Hepatocyte (in vitro differentiated cells): ENCODE measurements at regions not wholly inside any gene's neighbourhood (a gene's known extent, or its start where the extent isn't known, plus 50 kb on each side); places are given as distances from the start of the nearest gene placed in this dataset.

ENCODE experiments used
- DNase-seq: peaks from one replicate; pipeline ENCODE4 v3.0.0-alpha.2; 2016; ENCODE audit warnings: low spot score
- H2AFZ ChIP-seq: fragments of 200-600 bp; sonication (generic); 2 replicates; pipeline ENCODE4 v1.6.0; 2016; ENCODE audit warnings: antibody characterized with exemption, mild to moderate bottlenecking
- H3K27ac ChIP-seq: fragments of 200-600 bp; sonication (generic); 2 replicates; pipeline ENCODE4 v1.5.1; 2016; ENCODE audit warnings: mild to moderate bottlenecking
- H3K27me3 ChIP-seq: fragments of 200-600 bp; sonication (generic); 2 replicates; pipeline ENCODE4 v1.6.1; 2016
- H3K36me3 ChIP-seq: fragments of 200-600 bp; sonication (generic); replicated peaks from 2 replicates; pipeline ENCODE4 v1.5.1; 2016; ENCODE audit warnings: low read depth; ENCODE audit not compliant: insufficient read depth
- H3K4me1 ChIP-seq: fragments of 200-600 bp; sonication (generic); 2 replicates; pipeline ENCODE4 v1.5.1; 2016; ENCODE audit warnings: mild to moderate bottlenecking, moderate library complexity; ENCODE audit not compliant: insufficient read depth
- H3K4me2 ChIP-seq: fragments of 200-600 bp; sonication (generic); 2 replicates; pipeline ENCODE4 v1.6.0; 2016
- H3K4me3 ChIP-seq: fragments of 200-600 bp; sonication (generic); 2 replicates; pipeline ENCODE4 v1.5.1; 2016; ENCODE audit warnings: mild to moderate bottlenecking
- H3K79me2 ChIP-seq: fragments of 200-600 bp; sonication (generic); 2 replicates; pipeline ENCODE4 v1.6.0; 2017; ENCODE audit warnings: mild to moderate bottlenecking
- H3K9me2 ChIP-seq: fragments of 200-600 bp; sonication (generic); replicated peaks from 2 replicates; pipeline ENCODE4 v1.6.0; 2017; ENCODE audit warnings: mild to moderate bottlenecking; ENCODE audit not compliant: insufficient read depth
- H3K9me3 ChIP-seq: fragments of 200-600 bp; sonication (generic); 2 replicates; pipeline ENCODE4 v1.5.1; 2016; ENCODE audit warnings: low read depth, mild to moderate bottlenecking
- H4K20me1 ChIP-seq: fragments of 200-600 bp; sonication (generic); 2 replicates; pipeline ENCODE4 v1.6.0; 2016; ENCODE audit warnings: mild to moderate bottlenecking; ENCODE audit not compliant: insufficient read depth, poor library complexity, severe bottlenecking
- EZH2 ChIP-seq: fragments of 200-600 bp; sonication (generic); IDR thresholded peaks from 2 replicates; pipeline ENCODE4 v1.6.1; 2016; ENCODE audit warnings: antibody characterized with exemption, mild to moderate bottlenecking, borderline replicate concordance
- EZH2phosphoT487 ChIP-seq: fragments of 200-600 bp; sonication (generic); IDR thresholded peaks from one replicate; pipeline ENCODE4 v1.6.1; 2018; ENCODE audit warnings: antibody characterized with exemption, mild to moderate bottlenecking, low read depth, moderate library complexity; ENCODE audit not compliant: unreplicated experiment, severe bottlenecking
- WGBS: methylation state at CpG from one replicate; pipeline ENCODE4 v1.1.6; 2016; ENCODE audit warnings: low lambda C conversion rate; ENCODE audit errors: missing lambda C conversion rate; 5-methylcytosine and 5-hydroxymethylcytosine counted together
- TF ChIP-seq, protein P1 (sequence below): fragments of 200-600 bp; sonication (generic); IDR thresholded peaks from 2 replicates; pipeline ENCODE4 v1.5.1; 2016; ENCODE audit warnings: antibody characterized with exemption, mild to moderate bottlenecking; ENCODE audit not compliant: poor library complexity

DNA sequence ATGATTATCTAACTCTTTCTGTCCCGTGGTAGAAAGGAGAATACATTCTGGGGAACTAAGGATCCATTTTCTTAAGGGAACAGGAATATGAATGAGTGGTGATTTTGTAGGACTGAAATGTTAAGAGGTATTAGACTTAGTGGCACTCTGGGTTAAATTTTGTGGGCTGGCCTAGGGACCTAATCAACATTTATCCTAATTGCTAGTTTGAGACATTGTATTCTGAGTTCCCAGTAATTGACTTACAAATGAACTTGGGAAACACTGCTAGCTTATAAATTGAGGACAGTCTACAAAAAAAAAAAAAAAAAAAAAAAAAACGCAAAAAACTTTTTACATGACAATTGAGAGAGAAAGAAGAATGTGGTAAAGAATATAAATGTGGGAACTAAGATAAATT is 136.6 kb upstream of the ZP4 start:
- no peaks in the 10 kb centered on the region for H3K27me3 ChIP-seq
- H2AFZ ChIP-seq: no peak overlapping the region
- H3K79me2 ChIP-seq: no peaks in the 10 kb centered on the region
- no peaks in the 10 kb centered on the region for H3K4me1 ChIP-seq
- no peaks in the 10 kb centered on the region for H3K9me2 ChIP-seq
- no peaks in the 10 kb centered on the region for H3K9me3 ChIP-seq
- WGBS: 53% methylated on average over 2 of the region's 2 CpGs
- DNase-seq: no peak
- no peaks in the 10 kb centered on the region for H4K20me1 ChIP-seq
- no peak overlapping the region for H3K4me2 ChIP-seq
- H3K36me3 ChIP-seq: no peaks in the 10 kb centered on the region
- TF ChIP-seq EZH2phosphoT487 (no peak), EZH2 (no peak)
- TF ChIP-seq, protein P1, sequence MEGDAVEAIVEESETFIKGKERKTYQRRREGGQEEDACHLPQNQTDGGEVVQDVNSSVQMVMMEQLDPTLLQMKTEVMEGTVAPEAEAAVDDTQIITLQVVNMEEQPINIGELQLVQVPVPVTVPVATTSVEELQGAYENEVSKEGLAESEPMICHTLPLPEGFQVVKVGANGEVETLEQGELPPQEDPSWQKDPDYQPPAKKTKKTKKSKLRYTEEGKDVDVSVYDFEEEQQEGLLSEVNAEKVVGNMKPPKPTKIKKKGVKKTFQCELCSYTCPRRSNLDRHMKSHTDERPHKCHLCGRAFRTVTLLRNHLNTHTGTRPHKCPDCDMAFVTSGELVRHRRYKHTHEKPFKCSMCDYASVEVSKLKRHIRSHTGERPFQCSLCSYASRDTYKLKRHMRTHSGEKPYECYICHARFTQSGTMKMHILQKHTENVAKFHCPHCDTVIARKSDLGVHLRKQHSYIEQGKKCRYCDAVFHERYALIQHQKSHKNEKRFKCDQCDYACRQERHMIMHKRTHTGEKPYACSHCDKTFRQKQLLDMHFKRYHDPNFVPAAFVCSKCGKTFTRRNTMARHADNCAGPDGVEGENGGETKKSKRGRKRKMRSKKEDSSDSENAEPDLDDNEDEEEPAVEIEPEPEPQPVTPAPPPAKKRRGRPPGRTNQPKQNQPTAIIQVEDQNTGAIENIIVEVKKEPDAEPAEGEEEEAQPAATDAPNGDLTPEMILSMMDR: no peak
- no peak overlapping the region for H3K27ac ChIP-seq
- no peak overlapping the region for H3K4me3 ChIP-seq

DNA sequence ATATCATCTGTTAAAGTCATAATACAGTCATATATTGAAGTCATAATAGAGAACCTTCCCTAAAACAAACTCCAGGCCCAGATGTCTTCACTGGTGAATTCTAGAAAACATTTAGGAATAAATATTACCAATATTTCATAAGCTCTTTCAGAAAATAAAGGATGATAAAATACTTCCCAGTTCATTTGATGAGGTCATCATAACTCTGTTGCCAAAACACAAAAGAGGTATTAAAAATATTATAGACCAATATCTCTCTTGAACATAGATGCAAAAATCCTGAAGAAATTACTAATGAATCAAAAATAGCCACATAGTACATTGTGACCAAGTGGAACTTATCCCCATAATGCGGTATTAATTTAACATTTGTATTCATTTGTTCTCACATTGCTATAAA is 132.4 kb upstream of the ZP4 start:
- H3K4me3 ChIP-seq: no peak overlapping the region
- no peak overlapping the region for H3K27ac ChIP-seq
- H3K27me3 ChIP-seq: no peaks in the 10 kb centered on the region
- TF ChIP-seq, protein P1: no peak
- TF ChIP-seq EZH2: no peak
- WGBS: 100% methylated on average over 1 of the region's 1 CpG
- no peaks in the 10 kb centered on the region for H3K36me3 ChIP-seq
- H4K20me1 ChIP-seq: no peaks in the 10 kb centered on the region
- no peaks in the 10 kb centered on the region for H3K4me1 ChIP-seq
- H3K9me2 ChIP-seq: no peaks in the 10 kb centered on the region
- H3K79me2 ChIP-seq: no peaks in the 10 kb centered on the region
- no peak overlapping the region for H3K4me2 ChIP-seq
- H3K9me3 ChIP-seq: no peaks in the 10 kb centered on the region
- DNase-seq: no peak
- no peak overlapping the region for H2AFZ ChIP-seq

DNA sequence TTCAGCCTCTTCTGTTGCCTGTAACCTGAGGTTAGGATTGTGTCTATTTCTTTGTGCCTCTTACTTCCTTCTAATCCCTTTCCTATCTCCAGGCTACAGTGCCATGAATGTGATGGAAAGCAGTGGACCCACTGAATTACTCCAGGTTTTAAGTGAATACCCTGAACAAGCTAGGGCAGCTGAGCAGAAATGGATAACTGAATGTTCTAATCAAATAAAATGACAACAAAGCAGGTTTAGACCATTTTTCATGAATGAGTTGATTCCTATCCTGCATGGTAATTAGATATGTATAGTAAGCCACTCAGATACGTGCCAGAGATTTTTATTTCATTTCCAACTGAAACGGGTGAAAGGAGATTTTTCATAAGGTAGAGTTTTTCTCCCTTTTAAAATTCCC is 127.5 kb upstream of the ZP4 start:
- no peak overlapping the region for H3K4me3 ChIP-seq
- no peaks in the 10 kb centered on the region for H3K9me3 ChIP-seq
- H3K79me2 ChIP-seq: no peaks in the 10 kb centered on the region
- no peaks in the 10 kb centered on the region for H4K20me1 ChIP-seq
- H3K27me3 ChIP-seq: no peaks in the 10 kb centered on the region
- no peak overlapping the region for H2AFZ ChIP-seq
- no peak for DNase-seq
- no peaks in the 10 kb centered on the region for H3K36me3 ChIP-seq
- 80% methylated on average over 2 of the region's 2 CpGs for WGBS
- no peak overlapping the region for H3K27ac ChIP-seq
- no peaks in the 10 kb centered on the region for H3K4me1 ChIP-seq
- H3K9me2 ChIP-seq: no peaks in the 10 kb centered on the region
- H3K4me2 ChIP-seq: no peak overlapping the region
- TF ChIP-seq, protein P1: no peak
- TF ChIP-seq EZH2phosphoT487 (no peak), EZH2 (no peak)

DNA sequence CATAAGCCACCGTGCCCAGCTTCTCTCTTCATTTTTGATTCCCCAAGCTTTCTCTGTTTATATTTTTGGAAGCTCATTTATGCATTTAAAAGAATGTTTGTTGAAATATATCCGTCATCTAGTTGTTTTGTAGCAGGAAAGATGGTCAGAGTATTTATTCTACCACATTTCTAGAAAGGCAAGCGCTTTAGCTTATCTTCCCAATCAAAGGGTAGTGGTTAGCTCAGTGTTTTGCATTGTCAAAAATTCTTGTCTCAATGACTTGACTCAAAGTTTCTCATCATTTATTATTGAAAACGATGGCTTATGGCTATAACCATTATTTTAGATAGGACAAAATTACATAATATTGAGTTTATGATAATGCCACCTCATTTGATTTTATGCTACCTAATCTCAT is 116.1 kb upstream of the ZP4 start:
- H3K79me2 ChIP-seq: no peaks in the 10 kb centered on the region
- no peaks in the 10 kb centered on the region for H4K20me1 ChIP-seq
- H3K4me1 ChIP-seq: no peaks in the 10 kb centered on the region
- no peaks in the 10 kb centered on the region for H3K9me3 ChIP-seq
- H3K4me2 ChIP-seq: no peak overlapping the region
- H3K27ac ChIP-seq: no peak overlapping the region
- H3K9me2 ChIP-seq: no peaks in the 10 kb centered on the region
- DNase-seq: no peak
- no peak overlapping the region for H3K4me3 ChIP-seq
- no peaks in the 10 kb centered on the region for H3K27me3 ChIP-seq
- no peak overlapping the region for H2AFZ ChIP-seq
- 84% methylated on average over 4 of the region's 4 CpGs for WGBS
- TF ChIP-seq, protein P1: no peak
- TF ChIP-seq EZH2phosphoT487 (no peak), EZH2 (no peak)
- no peaks in the 10 kb centered on the region for H3K36me3 ChIP-seq
